OCI-LY1 (cell line): ENCODE measurements at regions not wholly inside any gene's neighbourhood (a gene's known extent, or its start where the extent isn't known, plus 50 kb on each side); places are given as distances from the start of the nearest gene placed in this dataset.

Source experiments
- H2AFZ ChIP-seq: fragments of 200-600 bp; sonication (generic), shearing (Covaris generic); 2 replicates; pipeline ENCODE4 v1.6.0; 2014; ENCODE audit warnings: antibody characterized with exemption, mild to moderate bottlenecking, low read length
- H3F3A ChIP-seq: fragments of 200-600 bp; sonication (generic), shearing (Covaris generic); 2 replicates; pipeline ENCODE4 v1.6.0; 2014; ENCODE audit warnings: mild to moderate bottlenecking, antibody characterized with exemption, low read length, moderate library complexity; ENCODE audit not compliant: insufficient read depth
- H3K27ac ChIP-seq: fragments of 200-600 bp; sonication (generic); 2 replicates; pipeline ENCODE4 v1.5.1; 2014; ENCODE audit warnings: low read length, mixed run types, mild to moderate bottlenecking, low read depth; ENCODE audit not compliant: poor library complexity, severe bottlenecking
- H3K27me3 ChIP-seq: fragments of 200-600 bp; sonication (generic); 2 replicates; pipeline ENCODE4 v1.6.0; 2014; ENCODE audit warnings: antibody characterized with exemption, mild to moderate bottlenecking, low read length, moderate library complexity; ENCODE audit not compliant: insufficient read depth
- H3K36me3 ChIP-seq: fragments of 200-600 bp; sonication (generic); 2 replicates; pipeline ENCODE4 v1.6.1; 2014; ENCODE audit warnings: mild to moderate bottlenecking, antibody characterized with exemption, low read length, moderate library complexity, mixed read lengths; ENCODE audit not compliant: insufficient read depth
- H3K4me1 ChIP-seq: fragments of 200-600 bp; sonication (generic); 2 replicates; pipeline ENCODE4 v1.5.1; 2014; ENCODE audit warnings: mild to moderate bottlenecking, low read length, moderate library complexity; ENCODE audit not compliant: insufficient read depth, severe bottlenecking
- H3K4me2 ChIP-seq: fragments of 200-600 bp; sonication (generic), shearing (Covaris generic); 2 replicates; pipeline ENCODE4 v1.6.1; 2014; ENCODE audit warnings: low read length
- H3K4me3 ChIP-seq: fragments of 200-600 bp; sonication (generic); 2 replicates; pipeline ENCODE4 v1.5.1; 2014; ENCODE audit warnings: low read length, low read depth, mild to moderate bottlenecking, mixed read lengths; ENCODE audit not compliant: poor library complexity, severe bottlenecking
- H3K79me2 ChIP-seq: fragments of 200-600 bp; shearing (Covaris generic); 2 replicates; pipeline ENCODE4 v1.6.1; 2016; ENCODE audit warnings: mixed run types, low read length, mixed read lengths; ENCODE audit not compliant: insufficient read depth
- H3K9ac ChIP-seq: fragments of 200-600 bp; sonication (generic), shearing (Covaris generic); 2 replicates; pipeline ENCODE4 v1.6.1; 2014; ENCODE audit warnings: mild to moderate bottlenecking, low read length, mixed read lengths
- H3K9me2 ChIP-seq: fragments of 200-600 bp; sonication (generic), shearing (Covaris generic); 2 replicates; pipeline ENCODE4 v1.6.1; 2014; ENCODE audit warnings: low read depth, mild to moderate bottlenecking, low read length, mixed read lengths
- H3K9me3 ChIP-seq: fragments of 200-600 bp; shearing (Covaris generic); 2 replicates; pipeline ENCODE4 v1.6.1; 2014; ENCODE audit warnings: low read length, mixed read lengths
- H4K20me1 ChIP-seq: fragments of 200-600 bp; sonication (generic), shearing (Covaris generic); 2 replicates; pipeline ENCODE4 v1.6.0; 2016; ENCODE audit warnings: mild to moderate bottlenecking, low read length; ENCODE audit not compliant: insufficient read depth
- EZH2 ChIP-seq: fragments of 200-600 bp; sonication (generic), shearing (Covaris generic); IDR thresholded peaks from 2 replicates; pipeline ENCODE4 v1.8.0; 2017; ENCODE audit warnings: borderline replicate concordance, mixed run types, mild to moderate bottlenecking, antibody characterized with exemption, low read length, moderate library complexity, mixed read lengths
- TF ChIP-seq, protein P1 (sequence below): fragments of 200-600 bp; sonication (generic), shearing (Covaris generic); IDR thresholded peaks from 2 replicates; pipeline ENCODE4 v1.5.1; 2017; ENCODE audit warnings: mild to moderate bottlenecking, antibody characterized with exemption, low read length, moderate library complexity, mixed read lengths

DNA sequence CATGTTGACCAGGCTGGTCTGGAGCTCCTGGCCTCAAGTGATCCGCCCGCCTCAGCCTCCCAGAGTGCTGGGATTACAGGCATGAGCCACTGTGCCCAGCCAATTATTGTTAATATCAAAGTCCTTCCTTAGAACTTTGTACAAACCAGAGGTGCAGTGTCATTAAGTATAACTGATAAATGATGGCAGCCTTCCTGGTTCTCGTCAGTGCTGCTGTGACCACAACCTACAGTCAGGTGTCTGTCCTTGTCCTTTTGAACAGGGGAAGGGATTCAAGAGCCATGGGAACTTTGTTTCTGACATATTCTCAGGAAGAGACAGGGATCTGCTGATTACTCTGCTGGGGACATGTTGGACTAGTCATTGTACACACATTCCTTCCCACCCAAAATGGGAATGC, 103.2 kb upstream of the TIAM2 start:
- H3K9me3 ChIP-seq: no peaks in the 10 kb centered on the region
- no peaks in the 10 kb centered on the region for H3K4me1 ChIP-seq
- no peaks in the 10 kb centered on the region for H3K9me2 ChIP-seq
- H3K9ac ChIP-seq: no peak overlapping the region
- no peak overlapping the region for H3K4me2 ChIP-seq
- H3K79me2 ChIP-seq: no peaks in the 10 kb centered on the region
- no peaks in the 10 kb centered on the region for H3F3A ChIP-seq
- H4K20me1 ChIP-seq: no peaks in the 10 kb centered on the region
- no peaks in the 10 kb centered on the region for H3K36me3 ChIP-seq
- no peak overlapping the region for H3K4me3 ChIP-seq
- H2AFZ ChIP-seq: no peak overlapping the region
- no peaks in the 10 kb centered on the region for H3K27me3 ChIP-seq
- TF ChIP-seq, protein P1, sequence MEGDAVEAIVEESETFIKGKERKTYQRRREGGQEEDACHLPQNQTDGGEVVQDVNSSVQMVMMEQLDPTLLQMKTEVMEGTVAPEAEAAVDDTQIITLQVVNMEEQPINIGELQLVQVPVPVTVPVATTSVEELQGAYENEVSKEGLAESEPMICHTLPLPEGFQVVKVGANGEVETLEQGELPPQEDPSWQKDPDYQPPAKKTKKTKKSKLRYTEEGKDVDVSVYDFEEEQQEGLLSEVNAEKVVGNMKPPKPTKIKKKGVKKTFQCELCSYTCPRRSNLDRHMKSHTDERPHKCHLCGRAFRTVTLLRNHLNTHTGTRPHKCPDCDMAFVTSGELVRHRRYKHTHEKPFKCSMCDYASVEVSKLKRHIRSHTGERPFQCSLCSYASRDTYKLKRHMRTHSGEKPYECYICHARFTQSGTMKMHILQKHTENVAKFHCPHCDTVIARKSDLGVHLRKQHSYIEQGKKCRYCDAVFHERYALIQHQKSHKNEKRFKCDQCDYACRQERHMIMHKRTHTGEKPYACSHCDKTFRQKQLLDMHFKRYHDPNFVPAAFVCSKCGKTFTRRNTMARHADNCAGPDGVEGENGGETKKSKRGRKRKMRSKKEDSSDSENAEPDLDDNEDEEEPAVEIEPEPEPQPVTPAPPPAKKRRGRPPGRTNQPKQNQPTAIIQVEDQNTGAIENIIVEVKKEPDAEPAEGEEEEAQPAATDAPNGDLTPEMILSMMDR: no peak
- no peak for TF ChIP-seq EZH2
- H3K27ac ChIP-seq: no peak overlapping the region

DNA sequence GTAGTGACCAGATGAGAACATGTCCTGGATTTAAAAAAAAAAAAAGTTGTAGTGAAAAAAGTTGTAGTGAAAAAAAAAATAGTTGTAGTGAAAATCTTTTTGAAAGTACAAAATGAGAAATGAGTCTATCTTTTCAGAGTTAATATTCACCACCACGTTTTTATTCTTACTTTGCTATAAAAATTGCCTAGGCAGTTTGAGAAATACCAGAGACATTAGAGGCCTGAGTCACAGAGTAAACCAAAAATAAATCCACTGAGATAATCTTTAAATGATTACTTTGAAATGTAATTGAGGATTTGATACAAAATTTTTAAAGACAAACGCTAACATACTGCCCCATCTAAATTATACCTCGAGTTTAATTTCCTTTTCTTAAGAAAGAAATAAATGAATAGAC, 101.2 kb upstream of the TIAM2 start:
- no peaks in the 10 kb centered on the region for H3K27me3 ChIP-seq
- H3K36me3 ChIP-seq: no peaks in the 10 kb centered on the region
- TF ChIP-seq EZH2: no peak
- TF ChIP-seq, protein P1: no peak
- no peak overlapping the region for H2AFZ ChIP-seq
- no peaks in the 10 kb centered on the region for H3F3A ChIP-seq
- H3K9me2 ChIP-seq: no peaks in the 10 kb centered on the region
- H3K4me2 ChIP-seq: no peak overlapping the region
- H3K4me3 ChIP-seq: no peak overlapping the region
- H3K79me2 ChIP-seq: no peaks in the 10 kb centered on the region
- no peak overlapping the region for H3K9ac ChIP-seq
- no peaks in the 10 kb centered on the region for H3K9me3 ChIP-seq
- no peaks in the 10 kb centered on the region for H3K4me1 ChIP-seq
- no peak overlapping the region for H3K27ac ChIP-seq
- no peaks in the 10 kb centered on the region for H4K20me1 ChIP-seq

DNA sequence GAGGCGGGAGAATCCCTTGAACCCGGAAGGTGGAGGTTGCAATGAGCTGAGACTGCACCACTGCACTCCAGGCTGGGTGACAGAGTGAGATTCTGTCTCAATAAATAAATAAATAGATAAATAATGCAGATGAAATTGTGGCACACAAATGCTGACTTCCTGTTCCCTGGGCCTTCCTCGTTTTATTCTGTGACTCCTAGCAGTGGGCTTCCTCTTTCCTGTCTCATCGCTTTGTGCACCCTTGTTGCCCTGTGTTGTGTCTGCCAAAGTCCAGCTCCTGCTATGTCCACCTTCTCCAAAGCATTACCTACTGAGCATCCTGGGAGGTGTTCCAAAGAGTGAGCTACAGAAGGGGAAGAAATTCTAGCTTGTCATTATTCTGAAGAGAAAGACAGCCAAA, 100.2 kb upstream of the TIAM2 start:
- no peaks in the 10 kb centered on the region for H3K4me1 ChIP-seq
- H3K27ac ChIP-seq: no peak overlapping the region
- TF ChIP-seq, protein P1: no peak
- TF ChIP-seq EZH2: no peak
- no peaks in the 10 kb centered on the region for H3K9me3 ChIP-seq
- H3K4me3 ChIP-seq: no peak overlapping the region
- no peaks in the 10 kb centered on the region for H4K20me1 ChIP-seq
- H2AFZ ChIP-seq: no peak overlapping the region
- H3K9ac ChIP-seq: no peak overlapping the region
- no peak overlapping the region for H3K4me2 ChIP-seq
- H3K27me3 ChIP-seq: no peaks in the 10 kb centered on the region
- H3K79me2 ChIP-seq: no peaks in the 10 kb centered on the region
- H3K36me3 ChIP-seq: no peaks in the 10 kb centered on the region
- no peaks in the 10 kb centered on the region for H3K9me2 ChIP-seq
- no peaks in the 10 kb centered on the region for H3F3A ChIP-seq
